Parathyroid adenoma (tissue), 2 donors: ENCODE measurements at regions not wholly inside any gene's neighbourhood (a gene's known extent, or its start where the extent isn't known, plus 50 kb on each side); places are given as distances from the start of the nearest gene placed in this dataset.
"Not testable (repeated sequence)": the region's sequence is repeated elsewhere in the genome, so short reads cannot be mapped to it uniquely, and the experiment has no call there.

Source experiments
- H2AFZ ChIP-seq: fragments of 300-600 bp; sonication (generic); one replicate; pipeline ENCODE4 v1.7.0; 2017; ENCODE audit warnings: antibody characterized with exemption, mild to moderate bottlenecking
- H3K27ac ChIP-seq: fragments of 300-600 bp; sonication (generic); one replicate; pipeline ENCODE4 v1.7.0; 2017
- H3K27me3 ChIP-seq: fragments of 300-600 bp; sonication (generic); one replicate; pipeline ENCODE4 v1.7.0; 2017; ENCODE audit warnings: low read length; ENCODE audit not compliant: control insufficient read depth, insufficient read depth
- H3K36me3 ChIP-seq: fragments of 300-600 bp; sonication (generic); one replicate; pipeline ENCODE4 v1.7.0; 2017; ENCODE audit warnings: low read length; ENCODE audit not compliant: control insufficient read depth, insufficient read depth
- H3K4me1 ChIP-seq: fragments of 300-600 bp; sonication (generic); one replicate; pipeline ENCODE4 v1.7.0; 2017; ENCODE audit warnings: control low read depth
- H3K4me2 ChIP-seq: fragments of 300-600 bp; sonication (generic); one replicate; pipeline ENCODE4 v1.7.0; 2017; ENCODE audit warnings: low read length
- H3K4me3 ChIP-seq: fragments of 300-600 bp; sonication (generic); one replicate; pipeline ENCODE4 v1.7.0; 2017; ENCODE audit warnings: low read depth, low read length
- H3K79me2 ChIP-seq: fragments of 300-600 bp; sonication (generic); one replicate; pipeline ENCODE4 v1.7.0; 2017; ENCODE audit warnings: control low read depth
- H3K9ac ChIP-seq: fragments of 300-600 bp; sonication (generic); one replicate; pipeline ENCODE4 v1.7.0; 2017; ENCODE audit warnings: mild to moderate bottlenecking
- H3K9me3 ChIP-seq: fragments of 300-600 bp; sonication (generic); one replicate; pipeline ENCODE4 v1.7.0; 2017; ENCODE audit warnings: low read length; ENCODE audit not compliant: control insufficient read depth
- CTCF ChIP-seq: fragments of 300-600 bp; sonication (generic); IDR thresholded peaks from one replicate; pipeline ENCODE4 v1.7.0; 2017; ENCODE audit warnings: antibody characterized with exemption, mild to moderate bottlenecking
- donor health status: primary hyperparathyroidism.

- Histone ChIP-seq H2AFZ (no peak overlapping the region), H3K9me3 (no peaks in the 10 kb centered on the region), H3K79me2 (no peaks in the 10 kb centered on the region), H3K36me3 (no peaks in the 10 kb centered on the region), H3K4me1 (no peaks in the 10 kb centered on the region), H3K27ac (no peak overlapping the region), H3K9ac (no peak overlapping the region), H3K4me3 (no peak overlapping the region), H3K4me2 (no peak overlapping the region), H3K27me3 (no peaks in the 10 kb centered on the region)
- TF ChIP-seq CTCF = no peak
Observed at GRCh38 chr1:163980394-163980793, 578.6 kb upstream of the PBX1 start.

- H3K9ac ChIP-seq = no peak overlapping the region
- no peaks in the 10 kb centered on the region for H3K79me2 ChIP-seq
- H2AFZ ChIP-seq = no peak overlapping the region
- no peaks in the 10 kb centered on the region for H3K27me3 ChIP-seq
- no peak overlapping the region for H3K4me3 ChIP-seq
- no peak overlapping the region for H3K27ac ChIP-seq
- no peaks in the 10 kb centered on the region for H3K4me1 ChIP-seq
- H3K9me3 ChIP-seq = no peaks in the 10 kb centered on the region
- no peak for TF ChIP-seq CTCF
- H3K4me2 ChIP-seq = no peak overlapping the region
- no peaks in the 10 kb centered on the region for H3K36me3 ChIP-seq
Observed at GRCh38 chr1:163981500-163982030, 577.4 kb upstream of the PBX1 start.

GRCh38 chr1:163983097-163983496 lies 575.9 kb upstream of the PBX1 start:
- Histone ChIP-seq H3K9ac (no peak overlapping the region), H3K4me2 (no peak overlapping the region), H3K4me1 (no peaks in the 10 kb centered on the region), H3K27ac (no peak overlapping the region), H3K36me3 (no peaks in the 10 kb centered on the region), H2AFZ (no peak overlapping the region), H3K9me3 (no peaks in the 10 kb centered on the region), H3K79me2 (no peaks in the 10 kb centered on the region), H3K27me3 (no peaks in the 10 kb centered on the region), H3K4me3 (no peak overlapping the region)
- TF ChIP-seq CTCF = no peak

- Histone ChIP-seq H2AFZ (no peak overlapping the region), H3K27ac (no peak overlapping the region), H3K27me3 (no peaks in the 10 kb centered on the region), H3K4me3 (no peak overlapping the region), H3K9me3 (no peaks in the 10 kb centered on the region), H3K36me3 (no peaks in the 10 kb centered on the region), H3K79me2 (no peaks in the 10 kb centered on the region), H3K4me2 (no peak overlapping the region), H3K4me1 (no peaks in the 10 kb centered on the region), H3K9ac (no peak overlapping the region)
- no peak for TF ChIP-seq CTCF
Observed at GRCh38 chr1:163985700-163986099, 573.3 kb upstream of the PBX1 start.

GRCh38 chr1:163999131-163999530 lies 559.9 kb upstream of the PBX1 start:
- Histone ChIP-seq H3K4me3 (no peak overlapping the region), H3K4me1 (no peaks in the 10 kb centered on the region), H3K4me2 (no peak overlapping the region), H3K36me3 (no peaks in the 10 kb centered on the region), H3K27me3 (no peaks in the 10 kb centered on the region), H3K27ac (no peak overlapping the region), H3K9ac (no peak overlapping the region), H3K79me2 (no peaks in the 10 kb centered on the region), H3K9me3 (no peaks in the 10 kb centered on the region), H2AFZ (no peak overlapping the region)
- TF ChIP-seq CTCF = no peak

GRCh38 chr1:164006186-164006585 lies 552.8 kb upstream of the PBX1 start:
- not testable (repeated sequence) for H2AFZ ChIP-seq, H3K79me2 ChIP-seq, H3K27me3 ChIP-seq, H3K4me1 ChIP-seq, H3K27ac ChIP-seq, H3K9ac ChIP-seq, H3K4me2 ChIP-seq, H3K36me3 ChIP-seq, H3K9me3 ChIP-seq, H3K4me3 ChIP-seq
